ENCODE measurements at regions not wholly inside any gene's neighbourhood (a gene's known extent, or its start where the extent isn't known, plus 50 kb on each side); places are given as distances from the start of the nearest gene placed in this dataset.
A peak's percentile ranks its signal among the peaks of the same experiment; 100 is the strongest.

GRCh38 chr1:213670692-213671023 is 317.1 kb upstream of the PROX1 start:
- H3K4me3 ChIP-seq, result no peak overlapping the region
- DNase-seq, result no peak
- no peaks in the 10 kb centered on the region for H3K36me3 ChIP-seq
- intact Hi-C loops (cut with DNase I; ENCODE audit: low total_unique reads) (no loop called here), in situ Hi-C loops (cut with MboI; ENCODE audit: low pct_ligation_motif_present in 1 of 4, low pct_unique_long_range_greater_than_20kb in 1 of 4, low sequenced_read_pairs in 3 of 4) (no loop called here)
- peaks cover 0 to 29% (median 14%) of the 10 kb centered on the region in 4 donors for H3K4me1 ChIP-seq
- H3K27ac ChIP-seq, result no peak overlapping the region
- H3K27me3 ChIP-seq, result no peaks in the 10 kb centered on the region
- 18% methylated on average over 1 of the region's 1 CpG; no CpG with 5 or more reads in 1 of the 2 donors for WGBS, 2 donors (ENCODE audit: low coverage in 1 of 2)
- H3K9me3 ChIP-seq, result no peaks in the 10 kb centered on the region
- peak in 1 of 3 donors; percentile 23 for TF ChIP-seq POLR2AphosphoS5 (IDR thresholded peaks at IDR 0.05)
- TF ChIP-seq, protein P1, sequence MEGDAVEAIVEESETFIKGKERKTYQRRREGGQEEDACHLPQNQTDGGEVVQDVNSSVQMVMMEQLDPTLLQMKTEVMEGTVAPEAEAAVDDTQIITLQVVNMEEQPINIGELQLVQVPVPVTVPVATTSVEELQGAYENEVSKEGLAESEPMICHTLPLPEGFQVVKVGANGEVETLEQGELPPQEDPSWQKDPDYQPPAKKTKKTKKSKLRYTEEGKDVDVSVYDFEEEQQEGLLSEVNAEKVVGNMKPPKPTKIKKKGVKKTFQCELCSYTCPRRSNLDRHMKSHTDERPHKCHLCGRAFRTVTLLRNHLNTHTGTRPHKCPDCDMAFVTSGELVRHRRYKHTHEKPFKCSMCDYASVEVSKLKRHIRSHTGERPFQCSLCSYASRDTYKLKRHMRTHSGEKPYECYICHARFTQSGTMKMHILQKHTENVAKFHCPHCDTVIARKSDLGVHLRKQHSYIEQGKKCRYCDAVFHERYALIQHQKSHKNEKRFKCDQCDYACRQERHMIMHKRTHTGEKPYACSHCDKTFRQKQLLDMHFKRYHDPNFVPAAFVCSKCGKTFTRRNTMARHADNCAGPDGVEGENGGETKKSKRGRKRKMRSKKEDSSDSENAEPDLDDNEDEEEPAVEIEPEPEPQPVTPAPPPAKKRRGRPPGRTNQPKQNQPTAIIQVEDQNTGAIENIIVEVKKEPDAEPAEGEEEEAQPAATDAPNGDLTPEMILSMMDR (IDR thresholded peaks at IDR 0.05), result no peak

- WGBS, 2 donors (ENCODE audit: low coverage in 1 of 2), result 52 to 57% methylated on average over 1 of the region's 1 CpG
- H3K36me3 ChIP-seq, result no peaks in the 10 kb centered on the region
- in situ Hi-C loops (cut with MboI; ENCODE audit: low pct_ligation_motif_present in 1 of 4, low pct_unique_long_range_greater_than_20kb in 1 of 4, low sequenced_read_pairs in 3 of 4) (no loop called here), intact Hi-C loops (cut with DNase I; ENCODE audit: low total_unique reads) (no loop called here)
- H3K9me3 ChIP-seq, result no peaks in the 10 kb centered on the region
- no peak for TF ChIP-seq EP300 (IDR thresholded peaks at IDR 0.05; ENCODE audit: low read depth)
- no peak for TF ChIP-seq POLR2A (IDR thresholded peaks at IDR 0.05)
- TF ChIP-seq, protein P1 (IDR thresholded peaks at IDR 0.05), result no peak
- TF ChIP-seq POLR2AphosphoS5 (IDR thresholded peaks at IDR 0.05), result no peak
- no peaks in the 10 kb centered on the region for H3K27me3 ChIP-seq
- DNase-seq, result no peak
- no peak overlapping the region for H3K27ac ChIP-seq
- peaks cover 0 to 7% (median 4%) of the 10 kb centered on the region in 4 donors for H3K4me1 ChIP-seq
- no peak overlapping the region for H3K4me3 ChIP-seq
These were observed 312.7 kb upstream of the PROX1 start for GRCh38 chr1:213675043-213675442.

DNA sequence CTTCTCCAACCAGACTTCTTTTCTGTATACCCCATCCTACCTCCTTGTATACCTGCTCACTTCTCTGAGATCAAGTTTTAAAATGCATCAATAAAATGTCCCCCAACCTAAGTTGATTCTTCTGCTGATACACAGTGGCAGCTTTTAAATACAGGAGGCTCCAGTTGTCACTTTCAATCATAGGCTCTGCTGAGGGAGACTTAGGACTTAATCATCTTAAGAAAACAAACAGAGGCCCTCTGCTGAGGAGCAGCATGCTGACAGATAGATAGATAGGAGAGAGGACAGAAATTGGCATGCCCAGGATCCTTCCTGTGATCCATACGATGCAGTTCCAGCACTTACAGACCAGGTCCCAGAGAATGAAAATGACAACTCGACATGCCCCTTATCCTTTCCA is 311.0 kb upstream of the PROX1 start:
- WGBS, 2 donors (ENCODE audit: low coverage in 1 of 2), result 80 to 89% methylated on average over 2 of the region's 2 CpGs
- intact Hi-C loops (cut with DNase I; ENCODE audit: low total_unique reads), result no loop called here
- in situ Hi-C loops (cut with MboI; ENCODE audit: low pct_ligation_motif_present in 1 of 4, low pct_unique_long_range_greater_than_20kb in 1 of 4, low sequenced_read_pairs in 3 of 4), result no loop called here

DNA sequence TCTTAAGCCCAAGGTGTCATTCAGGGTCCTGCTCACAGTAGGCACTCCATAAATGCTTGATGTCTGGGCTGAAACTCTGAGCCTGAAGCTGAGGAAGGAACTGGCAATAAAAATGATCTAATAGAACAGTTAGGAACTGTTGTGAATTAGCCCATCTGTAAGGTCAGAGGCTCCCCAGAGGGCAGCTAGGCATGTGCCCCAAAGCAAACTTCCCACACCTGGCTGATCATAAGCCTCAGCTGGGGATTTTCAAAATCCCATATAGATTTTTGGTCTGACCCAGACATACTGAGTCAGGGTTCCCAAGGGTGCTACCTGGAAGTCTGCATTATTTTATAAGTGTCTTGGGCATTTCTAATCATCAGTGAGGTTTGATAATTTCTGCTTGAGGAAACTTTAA is 309.4 kb upstream of the PROX1 start:
- H3K4me1 ChIP-seq, result peaks cover 0 to 9% (median 4%) of the 10 kb centered on the region in 4 donors
- no peak overlapping the region for H3K27ac ChIP-seq
- intact Hi-C loops (cut with DNase I; ENCODE audit: low total_unique reads) (no loop called here), in situ Hi-C loops (cut with MboI; ENCODE audit: low pct_ligation_motif_present in 1 of 4, low pct_unique_long_range_greater_than_20kb in 1 of 4, low sequenced_read_pairs in 3 of 4) (no loop called here)
- no peaks in the 10 kb centered on the region for H3K9me3 ChIP-seq
- no peak for DNase-seq
- H3K4me3 ChIP-seq, result no peak overlapping the region
- no peaks in the 10 kb centered on the region for H3K36me3 ChIP-seq
- TF ChIP-seq EP300 (IDR thresholded peaks at IDR 0.05; ENCODE audit: low read depth) (no peak), POLR2A (IDR thresholded peaks at IDR 0.05) (no peak), POLR2AphosphoS5 (IDR thresholded peaks at IDR 0.05) (no peak)
- TF ChIP-seq, protein P1 (IDR thresholded peaks at IDR 0.05), result no peak
- H3K27me3 ChIP-seq, result no peaks in the 10 kb centered on the region

More for the DNA sequence above, 311.0 kb upstream of the PROX1 start:
- no peaks in the 10 kb centered on the region for H3K9me3 ChIP-seq
- no peaks in the 10 kb centered on the region for H3K4me1 ChIP-seq
- H3K27me3 ChIP-seq, result no peaks in the 10 kb centered on the region
- H3K36me3 ChIP-seq, result no peaks in the 10 kb centered on the region
- H3K27ac ChIP-seq, result no peak overlapping the region
- TF ChIP-seq EP300 (IDR thresholded peaks at IDR 0.05; ENCODE audit: low read depth) (no peak), POLR2AphosphoS5 (IDR thresholded peaks at IDR 0.05) (no peak), POLR2A (IDR thresholded peaks at IDR 0.05) (no peak)
- TF ChIP-seq, protein P1 (IDR thresholded peaks at IDR 0.05), result no peak
- H3K4me3 ChIP-seq, result no peak overlapping the region
- no peak for DNase-seq
